GM12891 (cell line): ENCODE measurements at regions not wholly inside any gene's neighbourhood (a gene's known extent, or its start where the extent isn't known, plus 50 kb on each side); places are given as distances from the start of the nearest gene placed in this dataset.
"Not testable (repeated sequence)": the region's sequence is repeated elsewhere in the genome, so short reads cannot be mapped to it uniquely, and the experiment has no call there.

Experiments
- PAX5 ChIP-seq: IDR thresholded peaks from 2 replicates; pipeline ENCODE4 v1.6.1; 2011; ENCODE audit warnings: low read length, moderate library complexity, mild to moderate bottlenecking; ENCODE audit not compliant: insufficient read depth, severe bottlenecking
- POLR2A ChIP-seq: IDR thresholded peaks from 2 replicates; pipeline ENCODE4 v1.6.1; 2011; ENCODE audit warnings: low read depth, low read length, control low read depth
- TAF1 ChIP-seq: IDR thresholded peaks from 2 replicates; pipeline ENCODE4 v1.6.1; 2011; ENCODE audit warnings: low read depth, low read length, control low read depth

- TF ChIP-seq POLR2A, TAF1, PAX5: not testable (repeated sequence)
These were observed 602.3 kb downstream of the CWH43 start for GRCh38 chr4:49588401-49588800.
